ENCODE measurements at regions not wholly inside any gene's neighbourhood (a gene's known extent, or its start where the extent isn't known, plus 50 kb on each side); places are given as distances from the start of the nearest gene placed in this dataset.
"Not testable (repeated sequence)": the region's sequence is repeated elsewhere in the genome, so short reads cannot be mapped to it uniquely, and the experiment has no call there.

DNA sequence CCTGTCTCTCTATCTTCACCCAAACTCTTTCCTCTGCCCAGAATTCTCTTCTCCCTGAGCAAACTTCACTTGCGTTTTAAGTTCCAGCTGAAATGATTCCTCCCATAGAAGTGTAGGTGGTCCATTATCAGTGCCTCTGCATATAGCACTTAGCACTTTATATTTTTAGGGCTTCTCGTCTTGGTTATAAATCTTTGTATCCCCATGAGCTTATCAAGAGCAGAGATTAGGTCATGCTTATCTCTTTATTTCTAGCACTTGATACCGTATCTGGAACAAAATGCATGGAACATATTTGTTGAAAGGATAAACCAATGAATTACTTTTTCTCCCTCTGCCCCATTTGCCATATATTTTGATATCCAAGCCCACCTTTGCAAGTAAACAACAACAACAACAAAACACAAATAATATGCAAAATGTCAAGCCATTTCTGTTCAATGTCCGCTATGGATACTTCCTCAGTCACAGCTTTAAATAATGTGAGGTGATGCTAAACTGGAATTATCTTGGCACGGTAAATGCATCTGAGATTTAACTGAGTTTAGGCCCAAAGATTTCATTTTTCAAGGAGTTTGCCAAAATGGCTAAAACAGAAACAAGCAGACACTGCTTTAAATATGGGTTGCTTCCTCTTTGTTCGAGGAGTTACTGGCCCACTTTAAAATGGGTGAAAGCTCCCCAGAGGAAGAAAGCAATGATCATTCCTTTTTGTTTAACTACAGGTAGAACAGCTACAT lies 106.2 kb upstream of the STMND1 start:
- H3K9me3 Mint-ChIP-seq = no peaks in the 10 kb centered on the region
- TF ChIP-seq, protein P1, sequence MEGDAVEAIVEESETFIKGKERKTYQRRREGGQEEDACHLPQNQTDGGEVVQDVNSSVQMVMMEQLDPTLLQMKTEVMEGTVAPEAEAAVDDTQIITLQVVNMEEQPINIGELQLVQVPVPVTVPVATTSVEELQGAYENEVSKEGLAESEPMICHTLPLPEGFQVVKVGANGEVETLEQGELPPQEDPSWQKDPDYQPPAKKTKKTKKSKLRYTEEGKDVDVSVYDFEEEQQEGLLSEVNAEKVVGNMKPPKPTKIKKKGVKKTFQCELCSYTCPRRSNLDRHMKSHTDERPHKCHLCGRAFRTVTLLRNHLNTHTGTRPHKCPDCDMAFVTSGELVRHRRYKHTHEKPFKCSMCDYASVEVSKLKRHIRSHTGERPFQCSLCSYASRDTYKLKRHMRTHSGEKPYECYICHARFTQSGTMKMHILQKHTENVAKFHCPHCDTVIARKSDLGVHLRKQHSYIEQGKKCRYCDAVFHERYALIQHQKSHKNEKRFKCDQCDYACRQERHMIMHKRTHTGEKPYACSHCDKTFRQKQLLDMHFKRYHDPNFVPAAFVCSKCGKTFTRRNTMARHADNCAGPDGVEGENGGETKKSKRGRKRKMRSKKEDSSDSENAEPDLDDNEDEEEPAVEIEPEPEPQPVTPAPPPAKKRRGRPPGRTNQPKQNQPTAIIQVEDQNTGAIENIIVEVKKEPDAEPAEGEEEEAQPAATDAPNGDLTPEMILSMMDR (conservative IDR thresholded peaks at IDR 0.05) = no peak
- no peak overlapping the region for H3K4me3 ChIP-seq (ENCODE audit: low read length)
- H3K4me1 Mint-ChIP-seq = peaks cover 11% of the 10 kb centered on the region
- no peak overlapping the region for H3K27ac ChIP-seq (ENCODE audit: low read depth, low read length)
- no peak overlapping the region for H3K27ac Mint-ChIP-seq
- H3K36me3 ChIP-seq (ENCODE audit: control insufficient read depth, insufficient read depth, low read length) = no peaks in the 10 kb centered on the region
- WGBS, 2 experiments (ENCODE audit: insufficient coverage in 1 of 2, insufficient read length in 1 of 2) = 89 to 92% methylated on average over 4 to 6 of the region's 6 CpGs
- H3K4me3 Mint-ChIP-seq = no peak overlapping the region
- no peaks in the 10 kb centered on the region for H3K9me3 ChIP-seq (ENCODE audit: control insufficient read depth, low read length)
- no peaks in the 10 kb centered on the region for H3K4me1 ChIP-seq (ENCODE audit: control insufficient read depth, insufficient read depth, low read length)
- H3K9ac ChIP-seq (ENCODE audit: extremely low read depth, low read length, poor library complexity, severe bottlenecking) = no peak overlapping the region
- peaks cover 30% of the 10 kb centered on the region for H3K27me3 Mint-ChIP-seq (ENCODE audit: insufficient read depth)
- H3K27me3 ChIP-seq (ENCODE audit: control insufficient read depth, insufficient read depth, low read length, poor library complexity, severe bottlenecking) = peaks cover 18% of the 10 kb centered on the region
- DNase-seq = no peak
- H3K36me3 Mint-ChIP-seq (ENCODE audit: low read depth) = no peaks in the 10 kb centered on the region

DNA sequence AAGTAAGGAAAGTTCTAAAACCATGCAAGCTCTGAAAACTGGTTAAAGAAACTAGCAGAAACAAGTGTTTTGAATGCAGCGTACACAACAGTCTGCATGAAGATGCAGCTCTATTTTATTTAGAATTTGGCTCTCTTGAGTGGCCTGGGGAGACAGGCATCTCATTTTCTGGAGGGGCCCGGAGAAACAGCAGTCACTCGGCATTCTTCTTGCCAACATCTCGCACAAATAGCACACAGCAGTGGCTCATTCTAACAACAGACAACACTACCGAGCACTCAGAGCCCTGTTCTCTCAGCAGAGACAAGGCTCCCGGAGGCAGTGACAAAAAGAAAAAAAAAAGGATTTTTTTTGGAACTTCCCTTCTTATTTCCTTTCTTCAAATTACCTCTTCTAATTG lies 108.5 kb upstream of the STMND1 start:
- Histone ChIP-seq H3K36me3 (ENCODE audit: control insufficient read depth, insufficient read depth, low read length) (no peaks in the 10 kb centered on the region), H3K9ac (ENCODE audit: extremely low read depth, low read length, poor library complexity, severe bottlenecking) (no peak overlapping the region), H3K9me3 (ENCODE audit: control insufficient read depth, low read length) (peaks cover 12% of the 10 kb centered on the region), H3K27ac (ENCODE audit: low read depth, low read length) (no peak overlapping the region), H3K4me1 (ENCODE audit: control insufficient read depth, insufficient read depth, low read length) (no peaks in the 10 kb centered on the region), H3K4me3 (ENCODE audit: low read length) (no peak overlapping the region), H3K27me3 (ENCODE audit: control insufficient read depth, insufficient read depth, low read length, poor library complexity, severe bottlenecking) (peaks cover 18% of the 10 kb centered on the region)
- H3K4me1 Mint-ChIP-seq = peaks cover 11% of the 10 kb centered on the region
- no peaks in the 10 kb centered on the region for H3K36me3 Mint-ChIP-seq (ENCODE audit: low read depth)
- no peak for DNase-seq
- peaks cover 25% of the 10 kb centered on the region for H3K27me3 Mint-ChIP-seq (ENCODE audit: insufficient read depth)
- no peak overlapping the region for H3K27ac Mint-ChIP-seq
- H3K4me3 Mint-ChIP-seq = no peak overlapping the region
- WGBS, 2 experiments (ENCODE audit: insufficient coverage in 1 of 2, insufficient read length in 1 of 2) = 80 to 90% methylated on average over 6 of the region's 6 CpGs
- peaks cover 17% of the 10 kb centered on the region for H3K9me3 Mint-ChIP-seq
- TF ChIP-seq, protein P1 (conservative IDR thresholded peaks at IDR 0.05) = no peak

DNA sequence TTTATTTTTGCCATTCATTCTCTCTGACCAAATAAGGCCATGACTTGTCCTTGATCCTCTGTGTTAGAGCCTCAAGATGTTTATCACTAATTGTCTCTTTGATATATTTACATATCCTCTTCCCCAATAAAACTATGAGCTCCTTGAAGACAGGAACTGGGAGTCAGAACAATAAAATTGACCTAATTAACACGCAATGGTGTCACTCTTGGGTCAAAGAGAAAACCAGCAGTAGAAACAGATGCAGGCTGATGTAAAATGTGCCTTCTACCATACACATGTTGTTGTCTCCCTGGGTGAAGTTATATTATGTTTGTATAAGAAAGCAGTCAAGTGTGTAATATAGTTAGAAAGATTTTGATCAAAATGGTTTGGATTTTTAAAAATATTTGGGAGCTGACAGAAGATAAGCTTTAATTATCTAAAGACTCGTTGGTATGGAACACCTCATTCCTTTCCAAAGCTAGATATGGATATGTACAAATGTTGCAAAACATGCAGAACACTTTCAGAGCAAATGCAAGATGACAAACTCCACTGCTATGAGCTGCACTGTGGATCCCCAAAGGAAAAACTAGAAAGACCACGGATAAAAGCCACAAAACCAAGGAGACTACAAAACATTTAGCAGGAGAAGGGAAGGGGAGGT lies 109.7 kb upstream of the STMND1 start:
- peaks cover 14% of the 10 kb centered on the region for H3K9me3 ChIP-seq (ENCODE audit: control insufficient read depth, low read length)
- H3K4me1 ChIP-seq (ENCODE audit: control insufficient read depth, insufficient read depth, low read length) = no peaks in the 10 kb centered on the region
- no peaks in the 10 kb centered on the region for H3K36me3 ChIP-seq (ENCODE audit: control insufficient read depth, insufficient read depth, low read length)
- 91 to 93% methylated on average over 2 to 3 of the region's 3 CpGs for WGBS, 2 experiments (ENCODE audit: insufficient coverage in 1 of 2, insufficient read length in 1 of 2)
- Mint-ChIP-seq H3K4me3 (no peak overlapping the region), H3K9me3 (peaks cover 24% of the 10 kb centered on the region), H3K27me3 (ENCODE audit: insufficient read depth) (peaks cover 14% of the 10 kb centered on the region), H3K27ac (no peak overlapping the region), H3K4me1 (peaks cover 11% of the 10 kb centered on the region), H3K36me3 (ENCODE audit: low read depth) (no peaks in the 10 kb centered on the region)
- H3K9ac ChIP-seq (ENCODE audit: extremely low read depth, low read length, poor library complexity, severe bottlenecking) = no peak overlapping the region
- no peak for DNase-seq
- no peak overlapping the region for H3K4me3 ChIP-seq (ENCODE audit: low read length)
- TF ChIP-seq, protein P1 (conservative IDR thresholded peaks at IDR 0.05) = no peak
- H3K27me3 ChIP-seq (ENCODE audit: control insufficient read depth, insufficient read depth, low read length, poor library complexity, severe bottlenecking) = peaks cover 5% of the 10 kb centered on the region
- H3K27ac ChIP-seq (ENCODE audit: low read depth, low read length) = no peak overlapping the region

DNA sequence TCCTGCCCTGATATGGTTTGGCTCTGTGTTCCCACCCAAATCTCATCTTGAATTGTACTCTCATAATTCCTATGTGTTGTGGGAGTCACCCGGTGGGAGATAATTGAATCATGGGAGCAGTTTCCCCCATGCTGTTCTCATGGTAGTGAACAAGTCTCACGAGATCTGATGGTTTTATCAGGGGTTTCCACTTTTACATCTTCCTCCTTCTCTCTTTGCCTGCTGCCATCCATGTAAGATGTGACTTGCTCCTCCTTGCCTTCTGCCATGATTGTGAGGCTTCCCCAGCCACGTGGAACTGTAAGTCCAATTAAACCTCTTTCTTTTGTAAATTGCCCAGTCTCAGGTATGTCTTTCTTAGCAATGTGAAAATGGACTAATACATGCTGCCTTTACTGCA lies 111.9 kb upstream of the STMND1 start:
- H3K27me3 ChIP-seq (ENCODE audit: control insufficient read depth, insufficient read depth, low read length, poor library complexity, severe bottlenecking); H3K4me1 ChIP-seq (ENCODE audit: control insufficient read depth, insufficient read depth, low read length); H3K27ac ChIP-seq (ENCODE audit: low read depth, low read length); H3K9ac ChIP-seq (ENCODE audit: extremely low read depth, low read length, poor library complexity, severe bottlenecking); H3K4me3 ChIP-seq (ENCODE audit: low read length); H3K36me3 ChIP-seq (ENCODE audit: control insufficient read depth, insufficient read depth, low read length); H3K27ac Mint-ChIP-seq; H3K36me3 Mint-ChIP-seq (ENCODE audit: low read depth); DNase-seq; H3K4me3 Mint-ChIP-seq; H3K27me3 Mint-ChIP-seq (ENCODE audit: insufficient read depth); H3K4me1 Mint-ChIP-seq: not testable (repeated sequence)
- peaks cover 14% of the 10 kb centered on the region for H3K9me3 ChIP-seq (ENCODE audit: control insufficient read depth, low read length)
- peaks cover 24% of the 10 kb centered on the region for H3K9me3 Mint-ChIP-seq
- WGBS, 2 experiments (ENCODE audit: insufficient coverage in 1 of 2, insufficient read length in 1 of 2) = 67 to 92% methylated on average over 2 to 3 of the region's 3 CpGs
